ENCODE measurements at regions not wholly inside any gene's neighbourhood (a gene's known extent, or its start where the extent isn't known, plus 50 kb on each side); places are given as distances from the start of the nearest gene placed in this dataset.

DNA sequence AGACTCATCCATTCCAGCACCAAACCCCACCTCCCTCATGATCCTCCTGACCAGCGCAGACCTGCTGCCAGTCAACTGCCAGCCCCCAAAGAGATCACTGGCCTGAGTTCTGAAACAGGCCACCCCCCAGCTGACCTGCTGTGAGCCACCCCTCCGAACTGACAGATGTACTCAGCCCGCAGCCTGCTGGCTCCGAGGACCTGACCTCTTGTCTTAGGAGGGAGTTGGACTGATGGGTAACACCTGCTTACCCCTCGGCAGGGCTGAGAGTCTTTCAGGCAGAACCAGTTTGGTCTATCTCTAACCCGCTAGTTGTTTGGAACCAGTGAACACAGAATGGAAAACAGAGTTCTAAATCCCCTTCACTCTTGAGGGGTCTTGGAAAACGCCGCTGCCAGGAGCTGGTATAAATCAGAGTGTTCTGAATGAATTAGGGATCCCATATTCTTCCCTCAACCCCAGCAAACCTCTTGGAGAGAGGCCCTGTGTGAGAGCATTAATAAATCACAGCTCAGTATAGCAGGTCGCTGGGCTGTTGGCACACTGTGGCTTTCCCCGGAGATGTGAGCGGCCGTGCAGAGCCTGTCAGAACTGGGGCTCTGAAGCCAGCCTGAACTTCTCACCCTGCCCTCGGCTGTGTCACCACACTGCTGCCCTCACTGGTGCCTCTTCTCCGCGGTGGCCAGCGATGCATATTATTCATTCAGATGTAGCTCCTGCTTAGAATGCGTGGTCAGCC, 165.1 kb upstream of the NCAM1 start:
- DNase-seq, result no peak

GRCh38 chr11:112797092-112797491, 164.1 kb upstream of the NCAM1 start:
- DNase-seq, result no peak

GRCh38 chr11:112797648-112798293, 163.4 kb upstream of the NCAM1 start:
- DNase-seq, result no peak

GRCh38 chr11:112801025-112801816, 160.0 kb upstream of the NCAM1 start:
- DNase-seq, result no peak

GRCh38 chr11:112801817-112802088, 159.5 kb upstream of the NCAM1 start:
- no peak for DNase-seq

DNA sequence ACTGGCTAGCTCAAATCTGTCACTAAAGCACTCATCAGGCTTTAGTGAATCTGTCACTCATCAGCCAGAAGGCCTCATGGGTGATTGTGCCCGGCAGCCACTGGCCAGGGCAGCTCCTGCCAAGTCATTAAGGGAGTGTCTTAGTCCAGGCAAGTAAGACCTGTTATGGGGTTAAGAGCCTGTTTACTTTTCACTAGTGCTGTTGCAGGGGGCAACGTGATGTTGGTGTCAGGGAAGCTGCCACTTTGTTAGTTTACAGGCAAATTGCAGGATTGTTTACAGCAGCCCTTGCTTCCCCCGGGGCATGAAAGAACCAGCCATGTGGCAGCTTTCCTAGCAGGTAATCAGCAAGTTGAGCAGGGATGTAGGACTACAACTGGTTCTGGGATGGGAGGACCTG, 155.6 kb upstream of the NCAM1 start:
- no peak for DNase-seq

DNA sequence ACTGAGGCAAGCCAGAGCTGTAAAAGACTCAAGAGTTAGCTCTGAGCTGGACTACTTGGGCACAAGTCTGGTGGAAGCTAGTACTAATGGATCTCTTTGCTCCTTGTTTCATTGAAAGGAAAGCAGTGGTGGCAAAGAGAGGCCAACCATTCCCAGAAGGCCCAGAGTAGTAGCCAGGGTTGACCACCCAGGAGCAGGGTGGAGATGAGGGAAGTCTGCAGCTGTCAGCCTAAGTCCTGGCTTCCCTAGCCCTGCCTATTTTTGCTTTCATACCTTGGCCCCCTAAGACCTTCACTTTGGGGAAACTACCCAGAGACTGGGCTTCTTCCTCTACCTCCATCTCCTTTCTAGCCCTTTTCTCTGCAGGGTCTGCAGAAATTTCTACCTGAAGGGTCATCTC, 155.0 kb upstream of the NCAM1 start:
- DNase-seq, result no peak

GRCh38 chr11:112806876-112807275, 154.3 kb upstream of the NCAM1 start:
- DNase-seq, result no peak

- DNase-seq, result no peak
These were observed 151.8 kb upstream of the NCAM1 start for GRCh38 chr11:112809429-112809828.

DNA sequence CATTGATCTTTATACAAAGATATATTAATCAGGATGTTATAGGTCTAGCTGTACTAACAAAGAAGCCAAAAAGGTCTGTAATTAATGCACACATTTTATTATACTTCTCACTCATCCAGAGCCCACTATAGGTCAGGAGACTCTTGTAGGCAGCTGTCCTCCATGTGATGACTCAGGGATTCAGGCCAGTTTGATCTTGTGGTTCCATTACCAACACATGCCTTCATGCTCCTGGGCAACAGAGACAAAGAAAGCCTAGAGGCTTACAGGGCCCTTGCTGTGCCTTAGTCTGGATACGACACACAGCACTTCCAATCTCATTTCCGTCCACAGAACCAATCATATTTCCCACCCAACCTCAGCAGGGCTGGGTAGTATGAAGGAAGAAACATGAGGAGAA, 150.3 kb upstream of the NCAM1 start:
- DNase-seq, result no peak

- DNase-seq, result no peak
These were observed 149.4 kb upstream of the NCAM1 start for GRCh38 chr11:112811783-112812182.

GRCh38 chr11:112812729-112813128, 148.5 kb upstream of the NCAM1 start:
- DNase-seq, result no peak

- DNase-seq, result no peak
These were observed 147.1 kb upstream of the NCAM1 start for GRCh38 chr11:112814168-112814567.

GRCh38 chr11:112817376-112817775, 143.8 kb upstream of the NCAM1 start:
- no peak for DNase-seq

DNA sequence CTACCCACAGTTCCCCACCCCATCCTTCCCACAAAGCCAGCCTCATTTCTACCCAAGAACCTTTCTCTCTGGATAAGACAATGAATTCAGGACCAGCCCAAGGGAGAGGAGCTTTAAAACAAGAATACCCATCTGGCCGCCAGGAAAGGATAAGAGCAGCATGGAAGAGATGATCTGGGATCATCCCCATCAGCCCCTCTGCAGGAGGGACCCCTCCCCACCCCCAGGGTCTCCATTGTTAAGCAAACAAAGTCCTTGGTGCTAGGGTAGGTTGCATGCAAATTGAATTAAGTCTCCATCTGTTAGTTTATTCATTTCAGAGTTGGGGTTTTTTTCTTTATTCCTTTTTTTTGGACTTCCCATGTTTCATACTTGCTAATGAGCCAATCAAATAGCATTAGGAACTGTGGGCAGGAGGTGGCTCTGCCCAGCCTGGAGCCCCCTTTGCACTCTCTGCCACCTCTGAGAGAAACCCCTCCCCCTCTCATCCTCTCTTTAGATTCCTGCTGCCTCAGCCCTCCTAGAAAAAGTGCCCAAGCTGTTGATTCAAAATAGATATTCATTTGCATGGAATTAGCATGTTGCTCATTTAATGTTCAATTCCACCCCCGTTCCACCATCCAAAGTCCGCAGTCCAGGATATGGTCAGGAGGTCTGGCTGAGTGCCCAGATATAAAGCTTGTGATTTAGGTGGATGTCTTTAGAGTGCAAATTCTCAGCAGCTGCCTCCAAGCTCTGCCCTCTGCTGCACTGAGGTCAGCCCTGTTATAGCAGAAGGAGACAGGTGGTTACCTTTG, 138.5 kb upstream of the NCAM1 start:
- DNase-seq, result no peak

DNA sequence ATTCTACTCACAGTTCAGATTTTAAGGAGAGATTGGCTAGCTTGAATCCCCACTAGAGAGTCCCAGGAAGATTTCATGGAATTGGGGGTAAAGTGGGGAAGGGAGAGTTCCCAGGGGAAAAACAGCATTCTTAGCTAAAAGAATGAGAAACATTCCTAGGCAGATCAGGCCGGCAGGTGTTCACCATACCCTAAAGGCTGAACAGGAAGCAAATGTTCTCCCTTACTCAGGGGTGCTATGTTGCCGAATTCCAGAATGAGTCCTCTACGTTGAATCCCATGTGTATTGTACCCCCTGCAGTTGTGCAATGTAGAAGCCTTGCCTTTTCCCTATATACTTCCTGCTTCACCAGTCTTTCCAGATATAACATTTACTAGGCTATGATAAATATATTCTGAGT, 135.2 kb upstream of the NCAM1 start:
- DNase-seq, result no peak

DNA sequence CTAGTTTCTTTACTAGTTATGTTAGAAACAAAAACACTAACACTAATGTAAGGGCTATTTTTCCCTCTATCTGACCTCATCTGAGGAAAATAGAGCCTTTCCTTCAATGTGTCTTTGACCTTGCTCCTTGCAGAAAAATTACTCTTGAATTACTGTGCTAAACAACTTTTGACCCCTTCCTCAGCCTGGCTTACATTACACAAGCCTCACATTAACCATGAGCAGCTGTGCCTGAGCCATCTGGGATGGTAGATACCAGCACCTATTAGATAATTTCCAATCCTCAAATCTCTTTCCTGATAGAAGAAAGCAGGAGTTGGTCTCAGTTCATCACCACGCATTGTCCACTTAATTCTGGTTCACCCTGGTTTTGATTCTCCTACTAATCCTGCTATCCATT, 134.4 kb upstream of the NCAM1 start:
- DNase-seq, result no peak

DNA sequence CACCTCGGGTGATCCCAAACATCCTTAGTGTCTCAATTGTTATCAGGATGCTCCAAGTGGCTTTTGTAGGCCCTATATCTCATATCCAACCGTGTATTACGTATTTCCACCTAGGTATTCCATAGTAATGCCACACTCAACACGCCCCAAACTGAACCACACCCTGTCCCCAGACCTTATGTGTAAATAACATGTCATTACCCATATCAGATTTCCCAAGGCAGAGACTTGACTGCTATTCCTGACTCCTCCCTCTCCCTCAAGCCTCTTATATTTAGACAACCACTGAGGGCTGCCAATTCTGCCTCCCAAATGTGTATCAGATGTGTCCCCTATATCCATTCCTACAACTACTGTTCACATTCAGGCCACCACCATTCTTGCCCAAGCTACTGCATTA, 132.8 kb upstream of the NCAM1 start:
- no peak for DNase-seq

GRCh38 chr11:112829971-112830654, 131.1 kb upstream of the NCAM1 start:
- no peak for DNase-seq

- DNase-seq, result no peak
These were observed 130.2 kb upstream of the NCAM1 start for GRCh38 chr11:112831041-112831440.

GRCh38 chr11:112831969-112832766, 129.1 kb upstream of the NCAM1 start:
- DNase-seq, result no peak

GRCh38 chr11:112834277-112834755, 126.9 kb upstream of the NCAM1 start:
- no peak for DNase-seq

All from stimulated activated CD4-positive, alpha-beta T cell treated with anti-CD3 and anti-CD28 coated beads, Interleukin-4, amount 100 ng/mL, for 4 hours (primary cell).